ENCODE measurements at regions not wholly inside any gene's neighbourhood (a gene's known extent, or its start where the extent isn't known, plus 50 kb on each side); places are given as distances from the start of the nearest gene placed in this dataset.

- DNase-seq: no peak
Measured at GRCh38 chr20:40486297-40486696, 202.7 kb downstream of the MAFB start.

GRCh38 chr20:40481743-40482458 lies 207.1 kb downstream of the MAFB start:
- no peak for DNase-seq

DNA sequence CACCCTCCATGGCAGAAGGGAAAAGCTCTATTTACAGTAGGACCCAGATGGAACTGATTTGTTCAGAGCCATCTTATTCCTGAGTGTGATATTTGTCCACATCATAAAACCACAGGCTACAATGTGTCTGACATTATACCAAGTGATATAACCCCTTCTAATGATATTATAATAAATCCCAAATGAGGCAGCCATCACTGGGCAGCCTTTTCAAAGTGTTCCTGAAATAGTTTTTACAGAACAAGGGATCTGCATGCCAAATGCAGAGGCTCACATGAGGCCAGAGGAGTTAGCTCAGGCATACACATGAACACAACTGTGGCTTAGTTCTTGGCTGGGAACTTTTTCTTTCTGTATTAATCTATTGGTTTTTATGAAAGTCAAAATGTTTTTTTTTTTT lies 207.7 kb downstream of the MAFB start:
- no peak for DNase-seq

- DNase-seq: no peak
Measured at GRCh38 chr20:40477805-40478204, 211.2 kb downstream of the MAFB start.

- no peak for DNase-seq
Measured at GRCh38 chr20:40476461-40476860, 212.6 kb downstream of the MAFB start.

GRCh38 chr20:40472905-40473304 lies 216.1 kb downstream of the MAFB start:
- DNase-seq: no peak

DNA sequence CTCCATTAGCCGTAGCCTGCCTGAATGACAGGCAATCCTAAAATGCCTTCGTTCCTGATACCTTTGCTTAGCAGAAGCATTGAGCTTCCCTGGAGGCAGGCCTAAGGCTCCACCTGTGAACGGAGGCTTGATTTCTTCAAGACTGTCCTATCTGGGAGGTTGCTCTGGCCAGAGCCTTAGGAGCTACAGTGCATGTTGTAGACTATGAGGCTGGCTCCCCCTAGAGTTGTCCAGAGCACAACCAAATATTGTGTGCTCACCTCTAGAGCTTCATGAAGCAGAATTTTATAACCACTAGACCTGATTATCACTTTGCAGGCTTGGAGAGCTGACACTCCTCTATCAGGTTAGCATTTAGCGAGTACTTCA lies 217.8 kb downstream of the MAFB start:
- no peak for DNase-seq

DNA sequence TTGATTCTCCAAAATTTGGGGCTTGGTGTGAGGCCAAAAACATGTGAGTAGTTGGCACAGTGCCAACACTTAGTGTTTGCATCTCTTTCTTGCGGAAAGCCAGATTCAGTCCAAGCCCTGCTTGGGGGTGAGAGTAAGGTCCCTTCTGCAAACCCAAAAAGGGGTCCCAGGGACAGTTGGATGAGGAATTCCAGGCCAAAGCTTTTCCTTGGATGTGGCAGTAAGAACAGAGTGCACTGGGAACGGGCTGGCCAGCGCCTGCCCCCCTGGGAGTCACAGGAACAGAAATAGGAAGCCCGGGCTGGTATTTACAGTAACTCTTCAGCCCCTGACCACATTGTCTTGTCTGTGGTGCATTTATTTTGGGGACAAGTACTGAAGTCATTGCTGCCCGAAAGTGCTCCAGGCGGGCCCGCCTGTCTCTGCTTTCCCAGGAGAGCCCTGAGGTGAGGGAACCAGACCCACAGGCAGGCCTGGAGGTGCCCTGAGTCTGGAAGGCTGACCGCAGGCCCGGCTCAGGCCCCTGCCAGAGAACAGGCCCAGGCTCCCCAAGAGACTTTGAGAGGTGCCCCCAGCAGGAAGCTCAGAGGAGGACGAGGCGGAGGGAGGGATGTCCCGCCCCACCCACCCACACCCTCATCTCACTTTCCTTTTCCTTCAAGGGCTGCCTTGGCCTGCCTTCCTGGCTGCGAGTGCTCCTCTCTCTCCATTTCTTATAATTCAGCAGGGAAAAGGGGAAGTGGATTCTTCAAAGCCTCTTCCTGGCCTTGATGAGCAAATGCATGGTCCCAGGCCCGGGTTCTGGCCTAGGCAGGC lies 218.4 kb downstream of the MAFB start:
- no peak for DNase-seq

DNA sequence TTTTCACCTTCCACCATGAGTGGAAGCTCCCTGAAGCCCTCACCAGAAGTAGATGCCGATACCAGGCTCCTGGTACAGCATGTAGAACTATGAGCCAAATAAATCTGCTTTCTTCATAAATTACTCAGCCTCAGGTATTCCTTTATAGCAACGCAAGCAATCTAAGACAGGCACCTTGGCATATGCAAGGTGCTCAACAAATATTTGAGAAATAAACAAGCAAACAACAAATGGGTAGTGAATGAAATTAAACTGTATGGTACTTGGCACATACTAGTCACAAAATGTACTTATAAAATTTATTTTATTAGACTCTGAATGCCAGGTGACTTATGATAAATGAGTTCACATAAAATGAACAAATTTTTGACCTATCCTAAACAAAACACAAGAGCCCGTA lies 220.3 kb downstream of the MAFB start:
- DNase-seq: no peak

GRCh38 chr20:40467703-40468411 lies 221.2 kb downstream of the MAFB start:
- no peak for DNase-seq

- no peak for DNase-seq
Measured at GRCh38 chr20:40467067-40467466, 222.0 kb downstream of the MAFB start.

- DNase-seq: no peak
Measured at GRCh38 chr20:40464731-40465208, 224.3 kb downstream of the MAFB start.

DNA sequence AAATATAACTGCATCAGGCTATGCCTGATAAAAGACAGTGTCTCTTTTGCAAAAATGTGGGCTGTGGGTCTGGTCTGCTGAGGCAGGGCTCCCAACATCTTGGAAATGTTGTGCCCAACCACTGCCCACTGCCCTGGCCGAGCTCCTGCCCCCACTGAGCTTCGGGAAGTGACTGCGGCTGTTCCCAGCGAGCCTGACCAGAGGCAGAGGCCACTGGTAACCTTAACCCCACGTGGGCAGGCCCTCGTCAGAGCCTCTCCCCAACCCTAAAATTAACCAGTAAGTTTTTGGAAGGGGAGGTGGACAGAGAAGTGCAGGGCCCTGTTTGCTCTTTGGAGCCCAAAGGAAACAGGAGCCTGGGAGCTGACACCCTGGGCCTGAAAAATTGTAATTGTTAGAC lies 225.9 kb downstream of the MAFB start:
- DNase-seq: no peak

DNA sequence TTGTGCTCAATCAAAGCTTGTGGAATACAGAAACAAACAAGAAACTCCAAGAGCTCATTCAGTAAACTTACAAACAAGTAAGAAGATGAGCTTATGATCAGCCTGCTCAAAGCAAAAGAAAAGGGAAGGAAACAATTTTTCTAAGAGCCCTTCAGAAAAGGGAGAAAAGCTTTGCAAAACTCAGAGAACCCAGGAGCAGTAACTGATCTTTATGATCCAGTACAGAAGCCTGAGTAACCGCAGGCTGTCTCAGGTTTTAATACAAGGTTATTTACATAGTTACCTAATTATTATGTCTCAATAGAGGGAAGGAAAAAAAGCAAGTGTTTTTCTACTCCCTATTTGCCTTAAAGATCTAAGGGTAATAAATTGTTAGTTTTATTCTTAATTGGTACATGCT lies 226.5 kb downstream of the MAFB start:
- no peak for DNase-seq

- no peak for DNase-seq
Measured at GRCh38 chr20:40459299-40459698, 229.7 kb downstream of the MAFB start.

GRCh38 chr20:40457404-40457803 lies 231.6 kb downstream of the MAFB start:
- DNase-seq: no peak

- no peak for DNase-seq
Measured at GRCh38 chr20:40452758-40453157, 236.3 kb downstream of the MAFB start.

DNA sequence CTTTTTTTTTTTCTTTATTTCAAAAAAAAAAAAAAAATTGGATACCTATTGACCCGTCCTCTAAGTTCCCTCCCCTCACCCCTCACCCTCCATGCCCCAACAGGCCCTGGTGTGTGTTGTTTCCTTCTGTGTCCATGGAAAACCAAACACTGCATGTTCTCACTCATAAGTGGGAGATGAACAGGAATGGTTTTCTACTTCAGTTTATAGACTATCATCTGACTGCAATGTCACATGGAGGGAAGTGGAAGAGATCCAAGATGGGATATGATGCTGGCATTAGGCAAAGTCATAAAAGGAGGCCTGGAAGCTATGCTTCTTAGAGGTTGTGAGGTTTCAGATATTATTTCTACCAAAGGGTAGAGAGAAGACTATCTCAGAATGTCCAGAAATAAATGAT lies 237.5 kb downstream of the MAFB start:
- DNase-seq: no peak

- no peak for DNase-seq
Measured at GRCh38 chr20:40449974-40450616, 238.9 kb downstream of the MAFB start.

DNA sequence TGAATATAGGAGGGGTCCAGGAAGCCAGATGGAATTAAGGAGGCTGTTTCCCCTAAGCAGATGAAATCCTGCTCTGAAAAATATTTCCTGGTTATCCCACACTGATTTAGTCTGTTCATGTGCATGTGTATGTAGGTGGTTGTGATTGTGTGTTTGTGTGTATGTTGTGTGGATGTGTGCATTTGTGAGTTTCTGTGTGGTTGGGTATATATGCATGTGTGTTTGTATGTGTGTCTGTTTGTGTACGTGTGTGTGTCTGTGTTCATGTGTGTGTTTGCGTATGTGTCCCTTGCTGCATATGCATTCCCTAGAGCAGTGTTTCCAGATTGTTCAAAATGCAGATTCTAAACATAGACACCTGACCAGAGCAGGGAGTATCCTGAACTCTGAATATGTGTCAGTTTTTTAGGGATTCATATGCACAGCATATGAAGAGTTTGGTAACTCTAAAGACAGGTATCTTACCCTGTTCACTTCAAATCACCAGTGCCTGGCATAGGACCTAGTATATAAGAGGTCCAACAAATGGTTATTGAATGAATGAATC lies 239.8 kb downstream of the MAFB start:
- DNase-seq: no peak

DNA sequence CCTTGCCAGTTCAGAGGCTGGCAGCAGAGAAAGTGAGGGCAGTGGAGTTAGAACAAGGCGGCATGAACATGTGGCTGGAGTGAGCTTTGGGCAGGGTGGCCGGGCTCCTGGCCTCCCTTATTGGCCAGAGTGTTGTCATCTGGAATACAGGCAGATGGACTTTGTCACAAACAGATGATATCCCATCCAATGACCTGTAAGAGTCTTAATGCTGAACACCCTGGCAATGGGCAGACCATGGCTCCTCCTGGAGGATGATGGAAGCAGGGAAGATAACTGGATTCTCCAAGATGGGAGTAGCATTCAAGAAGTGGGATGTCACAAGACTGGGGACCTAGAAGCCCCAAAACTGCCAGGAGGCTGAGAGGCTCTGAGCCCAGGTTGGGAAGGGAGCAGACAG lies 242.1 kb downstream of the MAFB start:
- DNase-seq: no peak

DNA sequence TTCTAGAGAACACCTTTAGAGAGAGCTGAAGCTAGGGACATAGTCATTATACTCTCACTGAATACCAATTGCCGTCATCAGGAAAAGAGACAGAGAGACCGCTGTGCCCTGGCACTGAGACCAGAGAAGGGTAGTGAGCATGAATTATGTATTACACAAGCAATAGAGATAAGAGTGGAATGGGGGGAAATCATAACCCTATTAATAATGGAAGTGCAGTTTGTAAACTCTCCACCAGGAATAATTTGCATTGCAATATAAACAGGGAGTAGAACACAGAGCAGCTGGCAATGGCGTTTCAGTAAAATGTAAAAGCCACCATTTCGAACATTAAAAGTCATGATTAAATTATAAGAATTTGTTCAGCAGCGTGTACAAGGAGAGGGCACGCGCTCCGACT lies 244.5 kb downstream of the MAFB start:
- no peak for DNase-seq

GRCh38 chr20:40443753-40444152 lies 245.3 kb downstream of the MAFB start:
- DNase-seq: no peak

Data from CD4-positive, alpha-beta T cell treated with Interleukin-12 subunit alpha and Interleukin-12 subunit beta, for 1 hour (primary cell).